ENCODE measurements at regions not wholly inside any gene's neighbourhood (a gene's known extent, or its start where the extent isn't known, plus 50 kb on each side); places are given as distances from the start of the nearest gene placed in this dataset.

DNA sequence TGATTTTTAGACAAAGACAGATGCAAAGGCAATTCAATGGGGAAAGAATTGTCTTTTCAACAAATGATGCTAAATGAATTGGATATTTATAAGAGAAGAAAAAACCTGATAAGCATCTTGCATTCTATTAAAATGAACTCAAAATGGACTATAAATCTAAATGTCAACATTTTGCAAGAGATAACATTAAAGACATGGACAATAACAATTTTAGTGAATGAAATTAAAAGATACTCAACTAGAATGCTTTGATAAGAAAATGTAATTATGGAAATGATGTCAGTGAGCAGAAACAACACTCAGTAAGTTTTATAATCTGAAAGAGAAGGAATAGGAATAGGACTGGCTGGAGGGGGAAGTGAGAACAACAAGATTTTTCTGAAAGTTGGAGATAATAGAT lies 421.7 kb downstream of the C6orf118 start:
- no peak for DNase-seq (ENCODE audit: low spot score)
- TF ChIP-seq, protein P1, sequence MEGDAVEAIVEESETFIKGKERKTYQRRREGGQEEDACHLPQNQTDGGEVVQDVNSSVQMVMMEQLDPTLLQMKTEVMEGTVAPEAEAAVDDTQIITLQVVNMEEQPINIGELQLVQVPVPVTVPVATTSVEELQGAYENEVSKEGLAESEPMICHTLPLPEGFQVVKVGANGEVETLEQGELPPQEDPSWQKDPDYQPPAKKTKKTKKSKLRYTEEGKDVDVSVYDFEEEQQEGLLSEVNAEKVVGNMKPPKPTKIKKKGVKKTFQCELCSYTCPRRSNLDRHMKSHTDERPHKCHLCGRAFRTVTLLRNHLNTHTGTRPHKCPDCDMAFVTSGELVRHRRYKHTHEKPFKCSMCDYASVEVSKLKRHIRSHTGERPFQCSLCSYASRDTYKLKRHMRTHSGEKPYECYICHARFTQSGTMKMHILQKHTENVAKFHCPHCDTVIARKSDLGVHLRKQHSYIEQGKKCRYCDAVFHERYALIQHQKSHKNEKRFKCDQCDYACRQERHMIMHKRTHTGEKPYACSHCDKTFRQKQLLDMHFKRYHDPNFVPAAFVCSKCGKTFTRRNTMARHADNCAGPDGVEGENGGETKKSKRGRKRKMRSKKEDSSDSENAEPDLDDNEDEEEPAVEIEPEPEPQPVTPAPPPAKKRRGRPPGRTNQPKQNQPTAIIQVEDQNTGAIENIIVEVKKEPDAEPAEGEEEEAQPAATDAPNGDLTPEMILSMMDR (IDR thresholded peaks at IDR 0.05) = no peak

DNA sequence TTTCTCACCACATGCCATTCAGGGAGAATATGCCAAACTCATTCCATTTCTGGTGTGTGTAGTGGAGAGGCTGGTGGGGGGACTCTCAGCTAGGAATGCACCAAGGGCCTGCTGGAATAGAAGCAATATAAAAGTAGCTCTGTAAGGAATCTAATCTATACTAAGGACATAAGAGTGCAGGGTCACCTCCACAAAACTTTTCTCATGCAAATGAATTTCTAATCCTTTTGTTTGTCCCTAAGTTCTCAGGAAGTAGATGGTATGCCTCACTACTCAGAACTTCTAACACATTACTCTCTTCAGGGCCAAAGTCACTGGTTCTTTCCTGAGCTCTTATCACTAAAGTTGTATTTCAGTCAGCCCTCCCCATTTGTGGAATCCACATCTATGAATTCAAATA lies 427.2 kb downstream of the C6orf118 start:
- Histone ChIP-seq H3K27ac (no peak overlapping the region), H3K4me3 (no peak overlapping the region)
- no peak for DNase-seq (ENCODE audit: low spot score)
- TF ChIP-seq, protein P1 (IDR thresholded peaks at IDR 0.05) = no peak

More for the DNA sequence above, 421.7 kb downstream of the C6orf118 start:
- H3K4me3 ChIP-seq = no peak overlapping the region
- no peak overlapping the region for H3K27ac ChIP-seq

DNA sequence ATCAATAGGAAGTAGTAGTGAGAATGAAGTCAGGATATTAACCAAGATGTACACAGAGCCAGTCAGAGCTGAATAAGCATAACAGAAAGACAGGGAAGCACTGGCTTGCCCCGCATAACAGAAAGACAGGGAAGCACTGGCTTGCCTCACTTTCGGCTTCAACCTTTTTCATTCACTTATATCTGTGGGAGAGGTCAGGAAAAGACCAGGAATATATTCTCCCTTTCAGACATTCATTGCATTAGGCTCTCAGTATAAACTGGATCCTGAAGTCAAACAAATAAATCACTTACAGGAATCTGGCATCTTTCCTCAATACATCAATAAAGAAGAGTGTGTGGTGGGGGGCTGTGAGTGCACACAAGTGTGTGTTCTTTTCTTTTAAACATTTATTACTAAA lies 437.6 kb downstream of the C6orf118 start:
- DNase-seq (ENCODE audit: low spot score) = no peak
- Histone ChIP-seq H3K4me3 (no peak overlapping the region), H3K27ac (no peak overlapping the region)
- TF ChIP-seq, protein P1 (IDR thresholded peaks at IDR 0.05) = no peak

DNA sequence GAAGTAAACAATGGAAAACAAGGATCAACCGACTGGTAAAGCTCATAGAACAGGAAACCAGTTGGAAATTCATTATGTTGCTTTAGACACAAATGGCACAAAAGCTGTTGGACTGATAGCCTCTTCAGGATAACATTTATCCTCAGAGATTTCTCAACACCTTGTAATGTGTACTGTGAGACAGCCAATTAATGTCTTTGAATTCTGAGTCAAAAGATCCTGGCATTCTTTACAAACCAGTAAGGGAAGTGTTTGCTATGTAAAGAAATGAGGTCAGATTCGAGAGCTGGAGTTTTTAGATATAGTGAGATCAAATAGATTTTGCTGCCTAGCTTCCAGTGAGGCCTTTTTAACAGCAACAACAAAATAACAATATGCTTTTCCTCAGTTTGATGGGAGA lies 439.2 kb downstream of the C6orf118 start:
- no peak overlapping the region for H3K27ac ChIP-seq
- TF ChIP-seq, protein P1 (IDR thresholded peaks at IDR 0.05) = no peak
- no peak overlapping the region for H3K4me3 ChIP-seq
- no peak for DNase-seq (ENCODE audit: low spot score)

DNA sequence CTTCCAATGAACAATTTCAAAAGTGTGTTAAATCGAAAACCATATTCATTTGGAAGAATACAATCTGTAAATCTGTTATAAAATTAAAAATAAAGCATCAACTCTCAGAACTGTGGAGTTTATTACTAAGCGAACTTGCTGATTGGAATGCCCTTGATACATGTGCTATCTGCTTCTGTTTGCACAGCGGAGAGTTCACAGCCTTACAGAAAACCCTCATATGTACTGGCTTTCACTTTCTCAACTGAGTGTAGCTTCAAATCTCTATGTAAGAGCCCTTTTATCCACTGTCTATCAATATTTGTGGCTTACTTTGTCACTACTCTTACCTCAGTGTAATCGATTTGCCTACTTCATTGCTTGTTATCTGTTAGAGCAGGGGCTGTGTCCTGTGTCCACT lies 447.4 kb downstream of the C6orf118 start:
- H3K27ac ChIP-seq = no peak overlapping the region
- DNase-seq (ENCODE audit: low spot score) = no peak
- H3K4me3 ChIP-seq = no peak overlapping the region
- TF ChIP-seq, protein P1 (IDR thresholded peaks at IDR 0.05) = no peak

DNA sequence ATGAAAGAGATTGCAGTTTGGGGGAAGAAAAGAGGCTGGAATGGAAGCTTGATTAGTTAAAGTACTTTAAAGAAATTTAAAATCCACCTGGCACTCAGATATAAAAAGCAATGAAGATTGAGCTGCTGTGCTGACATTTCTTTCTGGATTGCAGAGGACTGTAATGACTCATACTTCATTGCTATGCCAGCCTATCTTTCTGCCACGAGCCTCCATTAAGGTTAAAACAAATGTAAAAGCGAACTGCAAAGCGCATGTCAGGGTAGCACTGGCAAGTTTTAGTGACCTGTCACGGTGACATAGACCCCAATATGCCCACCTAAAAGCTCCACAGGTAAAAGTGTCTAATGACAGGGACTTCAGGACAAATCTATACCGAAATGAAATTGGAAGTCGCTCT lies 449.6 kb downstream of the C6orf118 start:
- Histone ChIP-seq H3K4me3 (no peak overlapping the region), H3K27ac (no peak overlapping the region)
- TF ChIP-seq, protein P1 (IDR thresholded peaks at IDR 0.05) = no peak
- no peak for DNase-seq (ENCODE audit: low spot score)

DNA sequence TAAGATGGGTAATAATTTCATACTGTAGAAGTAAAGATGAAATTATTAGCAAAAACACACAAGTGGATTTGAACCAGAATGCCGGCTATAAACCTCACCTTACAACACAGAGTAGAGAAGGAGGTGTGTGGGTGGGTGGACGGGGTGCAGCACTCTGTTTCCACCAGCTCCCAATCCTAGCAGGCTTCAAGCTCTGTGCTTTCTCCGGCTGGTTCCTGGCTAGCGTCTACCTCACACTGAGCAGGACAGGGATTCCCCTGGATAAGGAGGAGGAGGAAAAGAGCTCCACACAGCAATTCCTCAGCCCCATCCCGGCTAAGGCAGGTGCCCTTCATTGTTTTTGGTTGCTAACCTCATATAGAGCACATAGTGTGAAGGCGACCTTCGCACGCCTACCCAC lies 453.3 kb downstream of the C6orf118 start:
- no peak overlapping the region for H3K4me3 ChIP-seq
- DNase-seq (ENCODE audit: low spot score) = no peak
- TF ChIP-seq, protein P1 (IDR thresholded peaks at IDR 0.05) = no peak
- H3K27ac ChIP-seq = no peak overlapping the region
